ENCODE measurements at regions not wholly inside any gene's neighbourhood (a gene's known extent, or its start where the extent isn't known, plus 50 kb on each side); places are given as distances from the start of the nearest gene placed in this dataset.
A peak's percentile ranks its signal among the peaks of the same experiment; 100 is the strongest.

- Histone ChIP-seq H2BK120ac (ENCODE audit: low read depth, low read length) (no peak overlapping the region), H2BK5ac (ENCODE audit: low read depth, low read length, poor library complexity, severe bottlenecking) (no peak overlapping the region), H3K4me1 (ENCODE audit: control insufficient read depth, insufficient read depth, low read length) (no peaks in the 10 kb centered on the region), H3K79me1 (ENCODE audit: low read depth in 1 of 2, low read length in 2 of 2) (no peaks in the 10 kb centered on the region), H3K4me2 (ENCODE audit: low read depth, low read length) (no peak overlapping the region), H2BK20ac (ENCODE audit: low read depth, low read length) (no peak overlapping the region), H4K5ac (ENCODE audit: low read depth, low read length) (no peak overlapping the region), H2AK5ac (ENCODE audit: low read depth, low read length) (no peak overlapping the region), H3K9me3 (ENCODE audit: control insufficient read depth, insufficient read depth, low read length) (no peaks in the 10 kb centered on the region), H3K14ac (replicated peaks; ENCODE audit: low read depth, low read length) (no peak overlapping the region), H3K9ac (ENCODE audit: low read depth, low read length) (no peak overlapping the region), H2BK15ac (ENCODE audit: low read depth, low read length) (no peak overlapping the region), H3K4ac (ENCODE audit: low read depth, low read length) (no peak overlapping the region), H2AK9ac (replicated peaks; ENCODE audit: low read depth, low read length, poor library complexity) (no peak overlapping the region), H4K8ac (ENCODE audit: low read depth in 2 of 2, low read length in 2 of 2) (no peak overlapping the region), H2AFZ (replicated peaks; ENCODE audit: low read length, poor library complexity) (no peak overlapping the region), H3K36me3 (ENCODE audit: control insufficient read depth, insufficient read depth, low read length) (no peaks in the 10 kb centered on the region), H3K18ac (ENCODE audit: low read depth, low read length) (no peak overlapping the region), H3K9me1 (ENCODE audit: insufficient read depth, low read length) (no peaks in the 10 kb centered on the region), H4K20me1 (ENCODE audit: insufficient read depth, low read length) (no peaks in the 10 kb centered on the region), H3K27ac (ENCODE audit: insufficient read depth, low read length) (no peak overlapping the region), H3K23ac (ENCODE audit: low read depth, low read length) (no peak overlapping the region), H4K91ac (ENCODE audit: insufficient read depth, low read depth, low read length) (no peak overlapping the region), H3K56ac (ENCODE audit: extremely low read depth, insufficient read depth, low read length) (no peak overlapping the region), H3K27me3 (ENCODE audit: control insufficient read depth, insufficient read depth, low read length) (no peaks in the 10 kb centered on the region), H3K4me3 (ENCODE audit: insufficient read depth, low read depth, low read length) (no peak overlapping the region)
- no TSS peak for BruUV-seq (replicated peaks)
- in situ Hi-C loops (cut with MboI; ENCODE audit: low sequenced_read_pairs) (no loop called here), dilution Hi-C loops (cut with HindIII; ENCODE audit: low sequenced_read_pairs, unreplicated experiment) (no loop called here), intact Hi-C loops (cut with micrococcal nuclease) (no loop called here)
- TF ChIP-seq RFX5 (IDR thresholded peaks at IDR 0.05; ENCODE audit: low read depth, low read length): no peak
- TF ChIP-seq RAD21 (IDR thresholded peaks at IDR 0.05; ENCODE audit: low read length): no peak
- no peak for TF ChIP-seq MAZ (IDR thresholded peaks at IDR 0.05; ENCODE audit: borderline replicate concordance, low read depth, low read length)
- peak; percentile 60; the same call in 1 of the 2 replicates for TF ChIP-seq CEBPB (IDR thresholded peaks at IDR 0.05; ENCODE audit: low read depth, low read length)
- no peak for TF ChIP-seq CHD1 (IDR thresholded peaks at IDR 0.05; ENCODE audit: low read depth, low read length)
- TF ChIP-seq RCOR1 (IDR thresholded peaks at IDR 0.05; ENCODE audit: insufficient replicate concordance, low read length): no peak
- DNase-seq (no peak), ATAC-seq (ENCODE audit: low read depth) (no peak)
- POLR2A ChIA-PET (ENCODE audit: unreplicated experiment): no interaction called here
- CTCF ChIA-PET: no interaction called here
- no CpG with 5 or more reads among the region's 1 CpG for WGBS, 2 experiments (ENCODE audit: extremely low coverage in 2 of 2, insufficient read length in 1 of 2)
Observed at GRCh38 chr14:28823245-28823644, 56.7 kb downstream of the FOXG1 start.

Measured in IMR-90 (cell line).